Omental fat pad (tissue), 3 donors: ENCODE measurements at regions not wholly inside any gene's neighbourhood (a gene's known extent, or its start where the extent isn't known, plus 50 kb on each side); places are given as distances from the start of the nearest gene placed in this dataset.

Experiments used
- ATAC-seq: fragments of 150-250 bp; one replicate; pipeline ENCODE4 v1.9.1; 2016; ENCODE audit warnings: mild to moderate bottlenecking, moderate library complexity; ENCODE audit not compliant: low FRiP score
- DNase-seq: peaks from one replicate; pipeline ENCODE4 v3.0.0-alpha.2; 2019; ENCODE audit warnings: low spot score
- CTCF ChIP-seq, 3 donors: fragments of 450-650 bp; IDR thresholded peaks; one replicate each; pipeline ENCODE4 v1.5.1; 2016 to 2017; ENCODE audit warnings: antibody characterized with exemption in 3 of 3, mild to moderate bottlenecking in 3 of 3, moderate library complexity in 2 of 3

- no peak for TF ChIP-seq CTCF (IDR thresholded peaks at IDR 0.05)
- ATAC-seq (no peak), DNase-seq (no peak)
Measured at GRCh38 chr13:30151388-30151787, 156.0 kb downstream of the KATNAL1 start.

- no peak for TF ChIP-seq CTCF (IDR thresholded peaks at IDR 0.05)
- no peak for DNase-seq
Measured at GRCh38 chr13:30149248-30149647, 158.1 kb downstream of the KATNAL1 start.

GRCh38 chr13:30148786-30149185, 158.6 kb downstream of the KATNAL1 start:
- DNase-seq (no peak), ATAC-seq (no peak)
- TF ChIP-seq CTCF (IDR thresholded peaks at IDR 0.05) = no peak

More at GRCh38 chr13:30149248-30149647, 158.1 kb downstream of the KATNAL1 start:
- ATAC-seq = no peak

- TF ChIP-seq CTCF (IDR thresholded peaks at IDR 0.05) = no peak
- no peak for DNase-seq
- no peak for ATAC-seq
Measured at GRCh38 chr13:30148171-30148754, 159.1 kb downstream of the KATNAL1 start.

- DNase-seq (no peak), ATAC-seq (no peak)
- no peak for TF ChIP-seq CTCF (IDR thresholded peaks at IDR 0.05)
Measured at GRCh38 chr13:30147421-30147820, 159.9 kb downstream of the KATNAL1 start.

- ATAC-seq (no peak), DNase-seq (no peak)
Measured at GRCh38 chr13:30147015-30147414, 160.3 kb downstream of the KATNAL1 start.

More at GRCh38 chr13:30147015-30147414, 160.3 kb downstream of the KATNAL1 start:
- TF ChIP-seq CTCF (IDR thresholded peaks at IDR 0.05) = no peak
